Endothelial cell of umbilical vein (primary cell): ENCODE measurements at regions not wholly inside any gene's neighbourhood (a gene's known extent, or its start where the extent isn't known, plus 50 kb on each side); places are given as distances from the start of the nearest gene placed in this dataset.

Experiments used
- BruUV-seq: library from RNA; stranded (reverse); fragments of 400-500 nt; replicated peaks from 2 replicates; lab custom pipeline; 2021; lab: Mats Ljungman, UMichigan
- CTCF ChIA-PET: fragments of 300-600, 350-600 bp; sonication (Branson Sonifier 250); formaldehyde crosslinking; loops from one replicate; lab custom pipeline; 2021; ENCODE audit warnings: antibody characterized with exemption, inconsistent platforms; lab: Charles Lee
- POLR2A ChIA-PET: fragments of 300-600, 350-600 bp; sonication (Branson Sonifier 250); formaldehyde crosslinking; loops from one replicate; lab custom pipeline; 2021; ENCODE audit warnings: antibody characterized with exemption, inconsistent platforms; lab: Charles Lee
- DNase-seq: peaks from one replicate; pipeline ENCODE4 v3.0.0-alpha.2; 2011; ENCODE audit warnings: low read depth, low spot score
- FAIRE-seq: peaks from 2 replicates; lab custom pipeline; 2011; peaks lifted over from hg19 to GRCh38; lab: Jason Lieb, UNC
- H2AFZ ChIP-seq: 2 replicates; pipeline ENCODE4 v1.6.0; 2012; ENCODE audit warnings: low read depth, low read length, control low read depth, inconsistent platforms
- H3K27ac ChIP-seq: 2 replicates; pipeline ENCODE4 v1.5.1; 2011; ENCODE audit warnings: low read depth, mild to moderate bottlenecking, control low read depth, low read length, moderate library complexity; ENCODE audit not compliant: insufficient read depth
- H3K27me3 ChIP-seq, 2 experiments: 2 replicates each; pipeline versions ENCODE4 v1.6.0 to v1.6.1; 2011; ENCODE audit warnings: low read length in 2 of 2, mixed read lengths in 1 of 2; ENCODE audit not compliant: control insufficient read depth in 2 of 2, insufficient read depth in 2 of 2
- H3K36me3 ChIP-seq, 2 experiments: 2 replicates in 1 of 2; 3 replicates in 1 of 2; pipeline ENCODE4 v1.5.1; 2011; ENCODE audit warnings: low read length in 2 of 2, mild to moderate bottlenecking in 1 of 2, moderate library complexity in 1 of 2; ENCODE audit not compliant: control insufficient read depth in 2 of 2, insufficient read depth in 2 of 2; ENCODE audit errors: extremely low read depth in 1 of 2
- H3K4me1 ChIP-seq: 3 replicates; pipeline ENCODE4 v1.5.1; 2011; ENCODE audit warnings: mild to moderate bottlenecking, low read length; ENCODE audit not compliant: control insufficient read depth, insufficient read depth; ENCODE audit errors: extremely low read depth
- H3K4me2 ChIP-seq: 2 replicates; pipeline ENCODE4 v1.6.1; 2011; ENCODE audit warnings: low read length, control low read depth, mixed read lengths; ENCODE audit not compliant: insufficient read depth
- H3K4me3 ChIP-seq, 3 experiments: fragments of 200-600 bp in 1 of 3; sonication (generic), shearing (Covaris generic) in 1 of 3; replicated peaks in 1 of 3; 2 replicates each; pipeline ENCODE4 v1.5.1; 2011 to 2016; ENCODE audit warnings: control low read depth in 3 of 3, low read length in 3 of 3, mild to moderate bottlenecking in 2 of 3, inconsistent platforms in 1 of 3, low read depth in 1 of 3, moderate library complexity in 1 of 3; ENCODE audit not compliant: insufficient read depth in 1 of 3
- H3K79me2 ChIP-seq: 2 replicates; pipeline ENCODE4 v1.6.0; 2012; ENCODE audit warnings: low read length, inconsistent platforms; ENCODE audit not compliant: control insufficient read depth, insufficient read depth
- H3K9ac ChIP-seq: replicated peaks from 2 replicates; pipeline ENCODE3; 2011; ENCODE audit warnings: low read length, control low read depth; ENCODE audit not compliant: insufficient read depth; ENCODE audit errors: extremely low read depth
- H3K9me1 ChIP-seq: replicated peaks from 3 replicates; pipeline ENCODE4 v1.6.0; 2011; ENCODE audit warnings: mild to moderate bottlenecking, low read length; ENCODE audit not compliant: control insufficient read depth, insufficient read depth; ENCODE audit errors: extremely low read depth
- H3K9me3 ChIP-seq: replicated peaks from 2 replicates; pipeline ENCODE4 v1.5.1; 2012; ENCODE audit warnings: low read length, inconsistent platforms; ENCODE audit not compliant: control insufficient read depth, insufficient read depth
- H4K20me1 ChIP-seq: replicated peaks from 2 replicates; pipeline ENCODE3; 2011; ENCODE audit warnings: mild to moderate bottlenecking, low read length; ENCODE audit not compliant: control insufficient read depth, insufficient read depth; ENCODE audit errors: extremely low read depth
- EZH2 ChIP-seq: IDR thresholded peaks from 2 replicates; pipeline ENCODE4 v1.6.1; 2012; ENCODE audit warnings: borderline replicate concordance, low read depth, mild to moderate bottlenecking, moderate library complexity, low read length, inconsistent platforms; ENCODE audit not compliant: severe bottlenecking
- FOS ChIP-seq: IDR thresholded peaks from 2 replicates; pipeline ENCODE4 v1.6.1; 2011; ENCODE audit warnings: mild to moderate bottlenecking, low read length, moderate library complexity, borderline replicate concordance; ENCODE audit not compliant: insufficient read depth
- GATA2 ChIP-seq: IDR thresholded peaks from 2 replicates; pipeline ENCODE4 v1.7.0; 2011; ENCODE audit warnings: low read depth, mild to moderate bottlenecking, moderate library complexity, mixed read lengths, low read length; ENCODE audit not compliant: insufficient read length, insufficient read depth
- JUN ChIP-seq: IDR thresholded peaks from 2 replicates; pipeline ENCODE4 v1.6.1; 2011; ENCODE audit warnings: borderline replicate concordance, low read depth; ENCODE audit not compliant: insufficient read length, insufficient read depth
- MYC ChIP-seq: IDR thresholded peaks from one replicate; pipeline ENCODE4 v1.6.1; 2011; ENCODE audit warnings: mild to moderate bottlenecking, low read depth, low read length
- POLR2A ChIP-seq: IDR thresholded peaks from 2 replicates; pipeline ENCODE4 v1.6.1; 2012; ENCODE audit warnings: low read depth, mild to moderate bottlenecking, control low read depth, low read length
- POLR2AphosphoS5 ChIP-seq: IDR thresholded peaks from 2 replicates; pipeline ENCODE4 v1.6.1; 2012; ENCODE audit warnings: low read depth, mild to moderate bottlenecking, control low read depth, low read length, moderate library complexity; ENCODE audit not compliant: insufficient read depth
- dilution Hi-C: fragments of 300-500 bp; cut with MboI; formaldehyde crosslinking; loops from one replicate; pipeline ENCODE4 v1.15.0; 2019; ENCODE audit warnings: low sequenced_read_pairs; ENCODE audit not compliant: extremely low pct_ligation_motif_present
- intact Hi-C: fragments of 100-400 bp; cut with micrococcal nuclease; formaldehyde crosslinking; loops from one replicate; pipeline ENCODE4 v1.10.0; 2022
- TF ChIP-seq, protein P1 (sequence below): IDR thresholded peaks from 2 replicates; pipeline ENCODE4 v1.6.1; 2011; ENCODE audit not compliant: insufficient read depth, insufficient read length
- TF ChIP-seq, protein P2 (sequence below), 2 donors: IDR thresholded peaks; 1 replicate in 1 of 2; 2 replicates in 1 of 2; pipeline ENCODE4 v1.5.1; 2011; ENCODE audit warnings: low read length in 2 of 2, mild to moderate bottlenecking in 2 of 2, moderate library complexity in 2 of 2, control low read depth in 1 of 2, inconsistent platforms in 1 of 2, low read depth in 1 of 2; ENCODE audit not compliant: insufficient read depth in 1 of 2; ENCODE audit errors: extremely low read depth in 1 of 2

DNA sequence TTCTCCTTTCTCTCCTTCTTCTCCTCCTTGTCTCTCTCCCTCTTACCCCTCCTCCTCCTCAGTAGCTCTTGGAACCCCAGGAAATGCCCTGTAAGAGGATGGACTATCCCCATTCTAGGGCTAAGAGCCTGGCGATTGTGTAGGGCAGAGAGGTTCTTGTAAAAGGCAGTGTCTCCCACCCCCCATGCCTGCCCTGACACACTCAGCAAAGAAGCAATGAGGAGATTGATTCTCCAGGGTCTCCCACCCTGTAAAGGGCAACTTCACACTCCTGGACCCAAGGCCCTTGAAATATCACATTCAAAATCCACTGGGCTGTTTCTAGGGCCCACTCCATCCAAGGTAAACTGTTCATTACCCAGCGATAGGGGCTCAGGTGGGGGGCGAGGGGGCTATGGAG, 144.1 kb downstream of the INSIG2 start:
- no peaks in the 10 kb centered on the region for H3K4me1 ChIP-seq
- H3K27ac ChIP-seq: no peak overlapping the region
- no peaks in the 10 kb centered on the region for H3K9me1 ChIP-seq
- H3K4me2 ChIP-seq: no peak overlapping the region
- intact Hi-C loops: no loop called here
- H2AFZ ChIP-seq: no peak overlapping the region
- CTCF ChIA-PET: no interaction called here
- POLR2A ChIA-PET: no interaction called here
- H3K79me2 ChIP-seq: no peaks in the 10 kb centered on the region
- FAIRE-seq (no peak), DNase-seq (no peak)
- H3K4me3 ChIP-seq: no peak overlapping the region
- no peak overlapping the region for H3K9ac ChIP-seq
- dilution Hi-C loops: no loop called here
- no TSS peak for BruUV-seq
- H3K9me3 ChIP-seq: no peaks in the 10 kb centered on the region
- peaks cover 2 to 3% of the 10 kb centered on the region in 2 experiments for H3K27me3 ChIP-seq
- H3K36me3 ChIP-seq: no peaks in the 10 kb centered on the region
- TF ChIP-seq FOS: no peak
- no peak for TF ChIP-seq POLR2AphosphoS5
- TF ChIP-seq, protein P1, sequence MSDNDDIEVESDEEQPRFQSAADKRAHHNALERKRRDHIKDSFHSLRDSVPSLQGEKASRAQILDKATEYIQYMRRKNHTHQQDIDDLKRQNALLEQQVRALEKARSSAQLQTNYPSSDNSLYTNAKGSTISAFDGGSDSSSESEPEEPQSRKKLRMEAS: no peak
- TF ChIP-seq MYC: no peak
- no peak for TF ChIP-seq EZH2
- no peak for TF ChIP-seq GATA2
- TF ChIP-seq POLR2A: no peak
- TF ChIP-seq JUN: no peak
- TF ChIP-seq, protein P2, sequence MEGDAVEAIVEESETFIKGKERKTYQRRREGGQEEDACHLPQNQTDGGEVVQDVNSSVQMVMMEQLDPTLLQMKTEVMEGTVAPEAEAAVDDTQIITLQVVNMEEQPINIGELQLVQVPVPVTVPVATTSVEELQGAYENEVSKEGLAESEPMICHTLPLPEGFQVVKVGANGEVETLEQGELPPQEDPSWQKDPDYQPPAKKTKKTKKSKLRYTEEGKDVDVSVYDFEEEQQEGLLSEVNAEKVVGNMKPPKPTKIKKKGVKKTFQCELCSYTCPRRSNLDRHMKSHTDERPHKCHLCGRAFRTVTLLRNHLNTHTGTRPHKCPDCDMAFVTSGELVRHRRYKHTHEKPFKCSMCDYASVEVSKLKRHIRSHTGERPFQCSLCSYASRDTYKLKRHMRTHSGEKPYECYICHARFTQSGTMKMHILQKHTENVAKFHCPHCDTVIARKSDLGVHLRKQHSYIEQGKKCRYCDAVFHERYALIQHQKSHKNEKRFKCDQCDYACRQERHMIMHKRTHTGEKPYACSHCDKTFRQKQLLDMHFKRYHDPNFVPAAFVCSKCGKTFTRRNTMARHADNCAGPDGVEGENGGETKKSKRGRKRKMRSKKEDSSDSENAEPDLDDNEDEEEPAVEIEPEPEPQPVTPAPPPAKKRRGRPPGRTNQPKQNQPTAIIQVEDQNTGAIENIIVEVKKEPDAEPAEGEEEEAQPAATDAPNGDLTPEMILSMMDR (IDR thresholded peaks at IDR 0.05; ENCODE audit: extremely low read depth in 1 of 2, insufficient read depth in 1 of 2, low read depth in 1 of 2, low read length in 2 of 2): no peak
- H4K20me1 ChIP-seq: no peaks in the 10 kb centered on the region
